HG03159 (cell line): ENCODE measurements at regions not wholly inside any gene's neighbourhood (a gene's known extent, or its start where the extent isn't known, plus 50 kb on each side); places are given as distances from the start of the nearest gene placed in this dataset.
"Not testable (repeated sequence)": the region's sequence is repeated elsewhere in the genome, so short reads cannot be mapped to it uniquely, and the experiment has no call there.

Experiments
- ATAC-seq: cut with Tn5 transposase; IDR thresholded peaks from one replicate; pipeline ENCODE4 v1.9.1; 2021; ENCODE audit warnings: mild to moderate bottlenecking, moderate library complexity; ENCODE audit not compliant: unreplicated experiment

DNA sequence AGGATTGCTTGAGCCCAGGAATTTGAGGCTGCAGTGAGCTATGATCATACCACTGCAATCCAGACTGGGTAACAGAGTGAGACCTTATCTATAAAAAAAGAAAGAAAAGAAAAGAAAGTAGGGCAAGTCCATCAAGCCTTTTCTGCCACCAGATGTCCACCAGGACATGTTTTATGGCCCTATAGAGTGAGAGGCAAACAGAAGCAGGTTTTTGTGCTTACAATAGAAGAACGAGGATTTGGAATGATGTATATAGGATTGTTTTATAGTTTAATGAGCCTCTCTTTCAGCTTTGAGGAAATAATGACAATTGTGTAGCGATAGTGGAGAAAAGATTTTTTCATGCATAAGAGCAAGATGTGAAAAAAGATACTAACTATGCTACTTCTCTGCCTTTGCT is 480.5 kb downstream of the KLF12 start:
- no peak for ATAC-seq

DNA sequence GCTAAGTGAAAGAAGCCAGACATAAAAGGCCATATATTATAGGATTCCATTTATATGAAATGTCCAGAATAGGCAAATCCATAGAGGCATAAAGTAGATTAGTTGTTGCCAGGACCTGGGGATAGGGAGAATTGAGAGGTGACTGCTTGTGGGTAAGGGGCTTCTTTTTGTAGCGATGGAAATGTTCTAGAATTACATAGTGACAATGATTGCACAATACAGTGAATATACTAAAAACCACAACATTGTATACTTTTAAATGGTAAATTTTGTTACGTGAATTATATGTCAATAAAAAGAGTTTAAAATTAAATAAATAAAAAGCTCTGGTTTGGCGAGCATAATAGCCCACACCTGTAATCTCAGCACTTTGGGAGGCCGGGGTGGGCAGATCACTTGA is 486.8 kb downstream of the KLF12 start:
- no peak for ATAC-seq

DNA sequence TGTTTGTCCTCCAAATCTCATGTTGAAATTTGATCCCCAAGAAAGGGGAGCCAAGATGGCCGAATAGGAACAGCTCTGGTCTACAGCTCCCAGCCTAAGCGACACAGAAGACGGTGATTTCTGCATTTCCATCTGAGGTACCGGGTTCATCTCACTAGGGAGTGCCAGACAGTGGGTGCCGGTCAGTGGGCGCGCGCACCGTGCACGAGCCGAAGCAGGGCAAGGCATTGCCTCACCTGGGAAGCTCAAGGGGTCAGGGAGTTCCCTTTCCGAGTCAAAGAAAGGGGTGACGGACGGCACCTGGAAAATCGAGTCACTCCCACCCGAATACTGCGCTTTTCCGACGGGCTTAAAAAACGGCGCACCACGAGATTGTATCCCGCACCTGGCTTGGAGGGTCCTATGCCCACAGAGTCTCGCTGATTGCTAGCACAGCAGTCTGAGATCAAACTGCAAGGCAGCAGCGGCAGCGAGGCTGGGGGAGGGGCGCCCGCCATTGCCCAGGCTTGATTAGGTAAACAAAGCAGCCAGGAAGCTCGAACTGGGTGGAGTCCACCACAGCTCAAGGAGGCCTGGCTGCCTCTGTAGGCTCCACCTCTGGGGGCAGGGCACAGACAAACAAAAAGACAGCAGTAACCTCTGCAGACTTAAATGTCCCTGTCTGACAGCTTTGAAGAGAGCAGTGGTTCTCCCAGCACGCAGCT is 493.6 kb downstream of the KLF12 start:
- not testable (repeated sequence) for ATAC-seq

DNA sequence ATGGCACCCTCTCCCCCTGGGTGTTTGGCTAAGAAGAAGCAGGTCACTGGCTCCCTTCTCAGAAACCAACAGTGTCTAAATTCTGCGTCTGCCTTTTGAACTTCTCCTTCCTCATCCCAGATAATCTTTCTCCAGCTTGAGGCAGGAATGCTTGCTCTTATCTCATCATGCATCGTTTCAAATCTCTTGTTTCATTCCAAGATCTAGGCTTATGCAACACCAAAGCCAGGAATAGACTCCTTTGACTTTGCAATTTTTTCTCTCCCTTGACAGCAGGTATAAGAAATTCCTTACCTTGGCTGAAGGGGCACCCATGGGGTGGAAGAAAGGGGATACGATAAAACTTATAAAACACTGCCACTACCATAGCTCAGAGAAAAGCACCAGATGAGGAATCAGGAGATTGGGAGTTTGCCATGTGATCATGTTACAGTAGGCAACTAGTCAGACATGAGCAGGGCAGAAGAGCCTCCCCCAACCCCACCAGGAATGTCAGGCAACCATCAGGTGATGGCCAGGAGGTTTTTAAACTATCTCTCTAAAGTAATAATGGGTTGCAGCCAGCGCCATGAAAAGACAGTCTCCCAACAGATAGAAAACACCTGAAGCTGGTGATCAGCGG is 498.9 kb downstream of the KLF12 start:
- ATAC-seq = no peak

DNA sequence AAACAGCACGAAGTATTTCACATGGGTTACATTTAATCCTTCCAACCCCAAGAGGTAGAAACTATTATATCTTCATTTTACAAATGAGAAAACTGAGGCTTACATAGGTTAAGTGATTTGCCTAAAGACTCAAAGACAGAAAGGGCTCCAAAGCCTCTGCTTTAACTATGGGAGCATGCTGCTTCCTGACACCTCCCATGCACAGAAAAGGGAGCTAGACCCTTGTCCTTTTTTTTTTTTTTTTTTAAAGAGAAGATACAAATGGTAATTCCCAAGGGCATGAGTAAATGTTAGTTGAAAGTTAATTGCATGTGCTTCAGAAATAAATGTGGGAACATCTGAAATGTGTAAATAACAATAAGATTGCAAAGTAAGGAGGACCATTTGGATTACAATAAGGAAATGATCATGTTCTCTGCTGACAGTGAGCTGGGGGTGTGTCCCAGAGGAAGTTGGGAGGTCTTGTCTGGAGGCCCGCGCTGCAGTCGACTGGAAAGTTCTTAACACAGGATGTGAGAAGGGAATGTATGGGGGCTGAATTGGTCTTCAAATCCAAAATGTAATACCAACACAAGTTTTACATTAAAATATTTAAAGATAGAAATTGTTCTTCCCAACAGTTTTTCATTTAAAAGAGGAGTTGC is 500.3 kb downstream of the KLF12 start:
- no peak for ATAC-seq

DNA sequence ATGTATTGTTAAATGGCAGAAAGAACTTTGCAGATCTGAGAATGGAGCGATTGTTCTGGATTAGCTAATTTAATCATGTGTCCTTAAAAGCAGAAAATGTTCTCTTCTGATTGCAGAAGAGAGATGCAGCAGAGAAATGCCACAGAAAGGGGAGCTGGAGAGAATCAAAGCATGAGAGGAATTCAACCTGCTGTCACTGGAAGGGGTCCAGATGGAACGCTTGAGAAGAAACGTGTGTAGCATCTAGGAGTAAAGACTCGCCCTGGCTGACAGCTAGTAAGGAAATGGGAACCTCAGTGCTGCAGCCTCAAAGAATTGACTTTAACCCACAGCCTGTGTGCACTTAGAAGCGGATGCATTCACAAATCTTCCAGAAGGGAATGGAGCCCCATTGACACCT is 502.8 kb downstream of the KLF12 start:
- no peak for ATAC-seq

DNA sequence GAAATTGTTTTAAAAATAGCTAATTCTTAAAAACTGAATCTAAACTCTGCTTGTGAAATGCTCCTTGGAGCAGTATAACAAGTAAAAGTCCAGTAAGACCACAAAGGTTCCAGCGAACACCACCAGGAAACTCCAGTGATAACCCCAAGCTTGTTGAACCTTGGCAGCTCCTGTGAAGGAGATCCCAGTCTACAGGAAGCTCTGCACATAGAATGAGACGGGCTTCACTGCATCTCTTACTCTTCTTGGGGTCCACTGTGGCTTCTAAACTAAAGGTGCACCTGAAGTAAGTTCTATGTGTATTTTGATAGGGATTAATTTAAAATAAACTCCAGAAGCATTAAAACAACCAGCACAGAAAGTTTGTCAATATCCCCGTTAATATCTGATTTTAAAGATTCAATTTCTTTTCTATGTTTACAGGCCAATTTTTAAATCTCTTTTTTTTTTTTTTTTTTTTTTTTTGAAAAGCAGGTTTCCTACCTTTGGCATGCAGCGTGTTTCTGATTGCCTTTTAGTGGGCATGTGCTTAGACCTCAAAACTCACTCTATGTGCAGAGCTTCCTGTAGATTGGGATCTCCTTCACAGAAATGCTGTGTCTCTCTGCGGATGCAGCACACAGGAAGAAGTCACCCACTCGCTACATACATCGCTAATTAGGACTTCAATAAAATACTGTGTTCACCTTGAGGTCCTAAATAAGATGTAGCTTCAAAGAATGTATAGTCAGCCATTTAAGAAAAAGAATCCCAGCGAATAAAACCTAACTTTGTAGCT is 508.5 kb downstream of the KLF12 start:
- ATAC-seq = no peak

DNA sequence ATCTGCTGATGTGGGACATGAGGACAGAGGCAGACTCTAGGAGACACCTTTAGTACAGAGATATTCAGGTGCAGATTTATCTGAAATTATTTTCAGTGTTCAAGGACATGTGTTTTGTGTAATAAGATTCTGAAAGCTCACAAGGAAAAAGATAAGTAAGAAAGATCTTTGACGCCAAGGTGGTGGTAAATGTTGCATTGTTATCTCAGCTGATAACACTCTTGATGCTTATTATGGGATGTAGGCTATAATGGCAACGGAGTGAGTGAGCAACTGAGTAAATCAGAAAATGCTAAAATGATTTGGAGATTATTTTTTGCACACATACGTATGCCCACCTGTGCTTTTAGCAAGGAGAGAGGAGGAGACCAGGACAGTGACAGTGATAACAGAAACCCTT is 510.9 kb downstream of the KLF12 start:
- no peak for ATAC-seq

DNA sequence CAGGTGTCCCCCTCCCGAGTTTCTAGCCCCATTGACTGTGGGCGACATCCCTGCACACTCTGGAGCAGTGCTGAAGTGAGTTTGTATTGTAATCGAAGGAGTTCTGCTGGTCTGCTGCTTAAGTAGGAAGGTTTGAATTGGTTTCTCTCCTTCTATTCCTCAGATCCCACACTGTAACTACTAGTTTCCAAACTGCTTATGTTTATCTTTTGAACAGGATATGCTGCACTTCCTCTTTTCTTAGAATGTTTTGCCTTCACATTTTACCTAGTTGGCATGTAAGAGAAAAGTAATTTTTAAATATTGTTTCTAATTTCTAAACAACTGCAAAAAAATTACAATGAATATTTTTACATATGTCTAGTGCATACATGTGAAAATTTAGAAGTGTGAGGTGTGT is 511.8 kb downstream of the KLF12 start:
- no peak for ATAC-seq

DNA sequence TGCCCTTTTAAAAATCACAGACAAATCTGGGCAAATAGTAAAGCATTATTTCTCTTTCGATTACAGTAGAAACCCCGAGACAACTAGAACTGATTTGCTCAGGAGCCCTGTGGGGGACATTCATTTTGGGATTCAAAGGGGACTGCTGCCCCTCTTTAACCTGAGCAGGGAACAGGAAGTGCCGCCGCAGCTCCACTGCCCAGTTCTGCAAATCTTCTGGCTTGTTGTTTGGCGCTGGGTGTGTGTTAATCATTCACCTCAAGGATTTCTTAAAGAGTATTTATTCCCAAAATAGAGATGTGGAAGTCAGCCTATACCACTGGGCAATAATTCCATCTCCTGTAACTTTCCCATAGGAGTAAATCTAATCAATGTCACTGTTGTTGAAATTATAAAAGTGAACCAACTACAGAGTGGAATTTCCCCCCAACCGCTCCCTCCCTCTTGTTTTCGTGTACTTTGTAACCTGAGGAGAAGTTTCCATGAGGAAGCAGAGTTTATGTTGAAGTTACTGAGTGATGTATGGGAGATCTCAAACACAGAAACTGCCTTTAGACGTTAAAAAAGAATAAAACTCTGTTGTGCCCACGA is 515.8 kb downstream of the KLF12 start:
- ATAC-seq = no peak

DNA sequence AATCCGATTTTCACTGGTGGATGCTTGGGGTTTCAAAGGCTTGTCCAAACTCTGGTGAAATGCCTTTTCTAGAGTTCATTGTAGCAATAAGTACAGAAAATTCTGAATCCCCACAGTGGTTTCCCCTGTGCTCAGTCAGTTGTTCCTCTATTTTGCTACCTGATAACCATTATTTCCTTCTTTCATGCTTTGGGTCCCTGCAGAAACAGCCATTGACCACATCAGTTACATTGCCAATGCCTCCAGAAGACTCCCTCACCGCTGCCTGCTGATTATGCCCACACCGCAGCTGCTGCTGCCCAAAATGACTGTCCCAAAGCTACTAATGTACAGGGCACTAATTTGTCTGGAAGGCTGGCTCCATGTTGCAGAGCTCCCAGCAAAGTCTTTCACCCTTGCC is 517.3 kb downstream of the KLF12 start:
- no peak for ATAC-seq

DNA sequence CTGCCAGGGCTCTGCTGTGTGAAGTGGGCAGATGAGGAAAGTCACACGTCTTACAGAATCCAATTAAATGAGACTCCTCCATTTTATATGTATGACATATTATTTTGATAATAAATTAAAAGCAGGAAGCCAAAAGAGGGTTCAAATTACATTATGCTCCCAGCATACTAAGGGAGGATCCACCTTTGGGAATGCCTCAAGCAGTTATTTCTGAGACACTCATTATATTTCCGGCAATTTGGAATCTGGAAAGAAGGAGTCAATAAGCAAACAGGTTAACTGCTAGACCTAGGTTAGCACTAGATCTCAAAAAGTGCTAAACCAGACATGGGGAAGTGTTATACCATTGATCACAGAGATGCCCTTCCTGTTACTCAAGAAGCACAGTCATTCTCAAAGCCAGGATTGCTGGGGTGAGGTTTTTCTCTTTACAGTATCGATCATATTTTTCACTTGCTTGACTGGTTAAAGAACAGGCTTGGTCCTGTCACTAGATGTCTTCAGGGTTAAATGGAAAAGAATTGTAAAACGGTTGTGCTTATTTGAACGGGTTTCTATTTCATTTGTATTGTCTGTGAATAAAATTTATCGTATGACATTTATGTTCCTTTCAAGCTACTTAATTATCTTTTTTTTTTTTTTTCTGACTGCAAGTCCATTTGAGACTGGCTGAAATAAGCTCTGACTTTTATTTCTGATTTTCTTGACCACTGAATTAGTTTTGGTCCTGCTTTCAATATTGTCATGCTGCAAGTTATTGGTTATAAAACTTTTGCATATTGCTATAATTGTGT is 523.2 kb downstream of the KLF12 start:
- ATAC-seq = no peak

DNA sequence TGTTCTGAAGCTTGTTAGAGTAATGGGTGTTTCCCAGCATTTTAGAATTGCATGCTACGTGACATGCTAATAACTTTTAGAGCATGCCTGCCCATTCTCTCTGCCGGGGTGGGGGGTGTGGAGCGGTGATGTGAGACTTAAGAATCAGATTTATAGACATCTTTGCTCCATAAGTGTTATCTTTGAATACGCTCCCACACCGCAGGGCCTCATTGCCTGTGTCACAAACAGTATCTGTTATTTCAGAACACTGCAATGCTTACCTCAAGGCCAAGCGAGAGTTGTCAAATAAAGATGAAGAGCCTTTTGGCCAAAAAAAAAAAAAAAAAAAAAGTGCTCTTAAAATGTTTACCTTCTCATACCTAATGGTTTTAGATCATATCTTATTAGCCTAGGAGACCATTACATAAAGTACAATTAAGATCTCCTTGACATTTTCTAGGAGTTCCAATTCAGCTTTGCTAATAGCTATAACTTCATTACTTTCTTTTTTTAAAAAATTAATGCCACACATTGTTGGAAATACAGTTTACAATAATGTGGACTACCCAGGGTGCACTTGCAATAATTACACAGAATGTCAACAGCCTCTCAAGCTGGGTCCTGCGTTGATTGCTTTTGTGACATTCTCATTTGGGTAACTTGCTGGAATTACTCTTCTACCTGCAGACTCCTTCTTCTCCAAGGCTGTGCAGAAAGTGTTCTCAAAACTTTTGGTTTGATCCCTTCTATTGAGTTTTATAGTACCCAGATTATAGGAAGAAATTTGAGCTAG is 525.3 kb downstream of the KLF12 start:
- ATAC-seq = no peak

DNA sequence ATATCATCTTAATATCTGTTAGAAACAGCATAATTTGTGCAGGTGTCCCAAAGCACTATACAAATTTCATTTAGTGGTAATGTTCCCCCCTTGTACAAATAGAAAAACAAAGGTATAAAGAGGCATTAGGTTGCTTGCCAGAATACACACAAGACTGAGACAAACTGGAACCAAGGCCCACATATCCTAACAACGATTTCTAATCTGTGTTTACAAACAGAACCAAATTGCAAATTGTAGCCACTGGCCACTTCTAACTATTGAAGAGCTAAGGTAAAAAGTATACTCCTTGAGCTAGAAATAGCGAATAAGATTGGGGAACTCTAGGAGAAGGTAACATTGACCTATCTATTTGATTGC is 526.1 kb downstream of the KLF12 start:
- ATAC-seq = no peak

DNA sequence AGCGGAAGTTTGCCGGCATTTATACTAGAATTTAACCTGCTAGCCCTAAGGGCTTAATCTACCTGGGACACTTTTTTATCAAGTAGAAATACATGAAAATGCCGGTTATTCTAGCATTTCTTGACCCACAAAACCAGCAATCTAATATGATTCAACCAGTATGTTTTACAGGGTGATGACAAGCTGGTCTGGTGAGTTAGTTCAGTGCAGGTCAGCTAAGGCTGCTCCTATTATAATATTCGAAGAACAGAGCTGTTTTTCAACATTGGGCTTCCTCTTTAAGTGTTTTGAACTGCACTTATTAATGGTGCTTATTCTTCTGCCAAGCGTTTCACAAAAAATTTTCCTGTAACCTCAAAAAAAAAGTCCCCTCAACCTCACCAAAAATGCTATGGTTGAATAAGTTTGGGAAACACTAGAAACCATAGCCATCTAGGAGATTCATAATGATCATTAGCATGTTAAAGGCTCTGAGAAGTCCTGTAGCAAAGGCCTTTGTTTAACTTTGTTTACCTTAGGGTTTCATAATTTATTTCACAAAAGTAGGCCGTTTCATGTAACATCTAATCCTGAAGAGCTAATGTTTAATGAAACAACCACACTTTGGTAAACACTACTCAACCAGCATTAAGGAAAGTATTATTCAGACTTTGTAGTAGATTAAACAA is 526.6 kb downstream of the KLF12 start:
- no peak for ATAC-seq

DNA sequence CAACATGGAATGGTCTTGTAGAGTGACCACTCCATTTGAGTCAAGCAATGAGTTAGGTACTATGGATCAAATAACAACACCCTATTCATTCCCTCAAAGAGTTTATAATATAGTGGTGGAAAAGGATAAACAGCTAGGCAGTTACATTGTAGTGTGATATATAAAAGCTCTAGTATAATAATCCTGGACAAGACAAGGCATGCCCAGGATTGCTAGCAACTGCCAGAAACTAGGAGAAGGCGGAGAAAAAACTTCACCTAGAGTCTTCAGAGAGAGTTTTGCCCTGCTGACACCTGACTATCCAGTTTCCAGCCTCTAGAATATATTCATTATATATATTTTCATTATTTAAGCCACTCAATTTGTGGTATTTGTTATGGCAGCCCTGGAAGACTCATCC is 530.6 kb downstream of the KLF12 start:
- ATAC-seq = no peak

DNA sequence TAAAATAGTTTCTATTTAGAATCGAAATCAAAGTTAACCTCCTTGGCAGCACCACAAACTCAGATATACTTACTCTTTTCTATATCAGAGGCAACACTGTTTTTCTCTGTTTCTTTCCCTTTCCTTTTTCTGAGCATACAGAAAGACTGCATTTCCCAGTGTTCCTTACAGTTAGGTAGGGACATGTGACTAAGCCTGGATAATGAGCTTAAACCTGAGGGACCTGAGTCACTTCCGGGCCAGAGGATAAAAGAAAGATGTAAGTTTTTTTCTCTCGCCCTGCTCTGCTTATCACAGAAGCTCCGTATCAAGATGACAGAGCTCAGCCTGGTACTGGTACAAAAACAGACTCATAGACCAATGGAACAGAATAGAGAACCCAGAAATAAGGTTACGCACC is 531.9 kb downstream of the KLF12 start:
- ATAC-seq = no peak

DNA sequence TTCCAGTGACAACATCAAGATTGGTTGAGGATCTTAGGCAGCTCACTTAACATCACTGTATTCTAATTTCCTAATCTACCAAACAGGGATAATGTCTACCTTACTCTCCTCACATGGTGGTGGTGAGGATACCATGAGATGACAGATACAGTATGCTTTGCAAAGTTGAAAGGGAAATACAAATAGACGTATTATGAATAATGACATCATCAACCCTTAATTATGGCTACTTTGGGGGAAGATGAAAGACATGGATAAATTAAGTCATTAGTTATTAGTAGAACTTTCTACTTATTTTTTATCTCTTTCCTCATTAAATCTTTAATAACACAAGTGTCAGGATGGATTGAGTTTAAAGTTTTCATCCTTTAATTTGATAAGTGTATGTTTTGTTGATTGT is 532.5 kb downstream of the KLF12 start:
- no peak for ATAC-seq
